T follicular helper cell (primary cell): ENCODE measurements at regions not wholly inside any gene's neighbourhood (a gene's known extent, or its start where the extent isn't known, plus 50 kb on each side); places are given as distances from the start of the nearest gene placed in this dataset.

Experiments used
- DNase-seq: peaks from one replicate; pipeline ENCODE4 v3.0.0-alpha.2; 2020; ENCODE audit warnings: low read depth

DNA sequence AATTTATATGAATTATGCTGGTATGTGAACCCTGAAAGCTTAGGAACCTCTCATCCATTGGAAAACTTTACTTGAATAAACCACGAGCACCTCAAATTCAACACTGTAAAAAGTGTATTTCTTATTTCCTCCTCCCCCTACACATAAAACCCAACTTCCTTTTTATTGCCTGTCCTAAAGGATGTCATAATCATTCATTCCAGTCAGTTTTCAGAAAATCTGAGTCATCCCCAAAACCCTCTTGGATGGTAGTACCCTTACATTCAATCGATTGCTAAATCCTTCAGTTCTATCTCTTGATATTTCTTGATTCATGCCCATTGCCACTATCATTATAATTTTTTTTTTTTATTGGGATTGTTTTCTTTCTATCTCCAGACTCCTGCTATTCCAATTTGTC lies 91.1 kb upstream of the ATP8A1 start:
- no peak for DNase-seq

DNA sequence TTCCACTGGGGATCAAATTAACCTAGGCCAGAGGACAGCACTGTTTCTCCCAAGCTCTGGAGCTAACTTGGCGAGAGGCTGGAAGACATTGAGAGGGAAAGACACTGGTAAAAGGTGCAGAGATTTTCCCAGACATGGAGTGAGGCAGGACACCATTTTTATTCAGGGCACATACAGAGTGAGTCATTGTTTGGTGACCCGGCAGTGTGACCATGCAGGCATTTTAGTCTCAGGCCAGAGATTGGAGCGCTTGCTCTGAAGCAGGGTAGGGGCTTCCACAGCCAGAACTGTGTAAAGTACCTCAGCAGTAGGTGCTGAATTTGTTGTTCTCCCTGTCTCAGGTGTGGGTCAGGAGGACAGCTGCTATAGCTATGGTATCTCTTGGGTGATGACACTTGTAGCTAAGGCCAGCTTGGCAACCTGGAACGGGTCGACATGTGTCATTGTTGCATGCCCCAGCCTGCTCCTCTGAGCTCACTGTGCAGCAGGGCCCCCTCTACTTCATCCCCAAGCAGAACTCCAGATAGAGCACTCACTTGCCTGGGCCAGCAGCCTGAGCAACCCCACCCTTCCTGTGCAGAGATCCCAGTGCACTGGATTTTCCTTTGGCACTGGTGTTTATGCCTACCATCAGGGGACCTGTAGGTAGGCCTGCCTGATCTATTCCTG lies 79.8 kb upstream of the ATP8A1 start:
- no peak for DNase-seq

DNA sequence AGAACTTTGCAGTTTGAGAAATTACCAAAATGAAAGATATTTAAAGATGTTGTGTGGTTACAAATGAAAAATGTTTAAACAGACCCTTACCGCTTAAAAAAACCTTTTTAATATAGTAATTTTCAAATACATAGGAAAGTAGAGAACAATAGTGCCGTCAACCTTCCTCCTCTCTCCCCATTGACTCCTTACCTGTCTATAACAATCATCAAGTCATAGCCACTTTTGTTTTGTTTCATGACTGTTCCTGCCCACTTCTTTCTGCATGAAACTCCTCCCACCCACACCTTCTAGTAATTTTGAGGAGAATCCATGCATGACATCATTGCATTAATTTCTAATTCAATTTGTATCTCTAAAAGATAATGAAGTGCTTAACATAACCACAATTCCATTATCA lies 76.5 kb upstream of the ATP8A1 start:
- DNase-seq: no peak

DNA sequence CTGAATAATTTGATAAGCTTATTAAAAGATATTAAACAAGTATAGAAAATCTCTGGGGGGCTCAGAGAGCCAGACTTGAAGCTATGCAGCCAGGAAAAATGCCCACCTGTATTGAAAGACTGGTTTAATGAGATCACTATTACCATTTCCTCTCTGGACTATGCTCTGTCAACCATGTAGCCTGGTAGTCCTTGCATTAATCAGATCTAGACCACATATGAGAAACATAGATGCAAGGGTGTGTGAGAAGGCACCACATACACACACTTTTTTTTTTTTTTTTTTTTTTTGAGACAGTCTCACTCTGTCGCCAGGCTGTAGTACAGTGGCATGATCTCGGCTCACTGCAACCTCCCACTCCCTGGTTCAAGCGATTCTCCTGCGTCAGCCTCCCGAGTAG lies 75.9 kb upstream of the ATP8A1 start:
- no peak for DNase-seq

GRCh38 chr4:42729505-42730237 lies 72.8 kb upstream of the ATP8A1 start:
- no peak for DNase-seq

DNA sequence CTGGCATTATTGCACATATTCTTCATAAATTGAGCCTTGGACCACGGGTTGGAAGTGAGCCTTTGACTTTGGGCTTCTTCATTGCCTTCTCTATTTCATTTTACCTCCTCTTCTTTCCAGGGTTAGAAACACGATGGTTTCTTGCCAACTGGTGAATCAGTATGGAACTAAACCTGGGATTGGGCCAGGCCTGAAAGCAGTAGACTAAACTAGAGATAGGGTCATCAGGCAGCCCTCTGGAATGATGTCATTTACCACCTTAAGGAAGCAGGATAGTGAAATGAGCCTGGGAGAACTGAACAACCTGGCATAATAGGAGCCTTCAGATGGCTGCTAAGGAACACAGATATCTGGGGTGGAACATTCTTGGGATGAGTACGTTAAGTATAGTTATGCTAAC lies 67.5 kb upstream of the ATP8A1 start:
- no peak for DNase-seq

GRCh38 chr4:42720533-42720932 lies 63.6 kb upstream of the ATP8A1 start:
- no peak for DNase-seq

DNA sequence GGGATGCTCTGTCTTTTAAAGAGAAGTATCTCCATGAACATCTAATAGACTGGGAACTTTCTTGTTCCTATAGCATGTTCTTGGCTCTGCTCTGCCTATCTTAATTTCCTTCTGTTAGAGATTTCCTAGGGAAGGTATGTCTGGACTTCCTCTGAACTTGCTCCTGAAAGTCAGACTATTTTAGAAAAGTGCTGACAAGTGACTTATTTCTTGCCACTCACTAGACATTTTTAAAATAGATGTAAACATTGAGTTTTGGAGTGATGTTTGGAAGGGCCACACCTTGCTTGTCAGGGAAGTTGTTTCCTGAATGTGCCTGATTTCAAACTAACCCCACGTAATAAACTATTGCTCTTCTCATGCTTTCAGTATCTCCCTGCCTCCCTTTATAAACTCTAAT lies 62.4 kb upstream of the ATP8A1 start:
- no peak for DNase-seq

- no peak for DNase-seq
These were observed 61.4 kb upstream of the ATP8A1 start for GRCh38 chr4:42718336-42718735.

- no peak for DNase-seq
These were observed 60.1 kb upstream of the ATP8A1 start for GRCh38 chr4:42716996-42717395.

GRCh38 chr4:42715807-42716482 lies 59.0 kb upstream of the ATP8A1 start:
- no peak for DNase-seq

DNA sequence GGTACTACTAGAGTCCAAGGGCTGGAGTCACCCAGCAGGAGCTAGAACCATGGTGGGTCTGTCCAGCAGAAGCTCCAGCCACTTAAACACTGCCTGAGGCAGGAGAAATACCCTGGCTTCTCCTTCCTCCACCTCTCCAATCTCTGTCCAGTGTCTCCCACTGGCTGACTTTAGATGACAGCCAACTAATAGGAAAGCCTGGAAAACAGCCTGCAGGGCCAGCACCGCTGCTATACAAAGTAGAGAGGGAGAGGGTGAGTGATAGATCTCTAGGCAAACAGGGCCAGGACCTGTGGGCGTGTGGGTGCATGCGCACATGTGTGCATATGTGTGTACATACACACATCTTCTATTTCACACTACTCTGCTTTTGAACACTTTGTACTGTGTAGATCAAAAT lies 56.5 kb upstream of the ATP8A1 start:
- DNase-seq: no peak

DNA sequence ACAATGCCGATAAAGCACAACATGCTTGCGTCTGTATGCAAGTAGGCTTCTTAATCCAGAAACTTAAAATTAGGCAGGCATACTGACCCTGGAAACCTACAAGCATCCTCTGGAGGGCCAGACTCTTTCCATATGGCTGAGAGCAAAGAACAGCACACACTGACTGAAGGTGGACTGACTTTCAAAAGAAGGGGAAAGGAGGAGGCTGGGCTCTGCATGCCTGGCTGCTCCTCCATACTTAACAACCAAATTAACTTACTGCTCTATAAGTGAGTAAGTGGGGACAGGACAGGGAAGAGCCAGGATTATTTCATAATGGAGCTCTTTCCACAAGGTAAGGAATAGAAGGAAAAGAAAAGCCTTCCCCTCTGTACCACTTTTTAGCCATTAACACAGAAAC lies 55.9 kb upstream of the ATP8A1 start:
- DNase-seq: no peak

DNA sequence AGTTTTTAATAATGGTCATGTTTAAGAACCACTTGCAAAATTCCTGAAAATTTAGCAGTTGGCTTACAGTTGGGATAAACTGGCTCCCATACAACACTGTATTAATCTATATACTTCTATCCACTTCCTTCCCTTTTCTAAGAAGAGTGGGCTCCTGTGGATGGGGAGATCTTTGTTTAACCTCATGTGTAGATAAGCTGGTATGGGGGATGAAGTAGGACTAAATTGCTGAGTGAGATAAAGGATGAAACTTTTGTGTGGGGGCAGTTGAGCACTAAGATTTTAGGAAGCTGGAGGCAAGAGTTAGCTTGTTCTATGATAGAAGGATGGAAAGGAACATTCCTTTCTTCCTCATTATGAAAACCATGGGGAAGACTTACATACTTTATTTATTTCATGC lies 54.6 kb upstream of the ATP8A1 start:
- DNase-seq: no peak

DNA sequence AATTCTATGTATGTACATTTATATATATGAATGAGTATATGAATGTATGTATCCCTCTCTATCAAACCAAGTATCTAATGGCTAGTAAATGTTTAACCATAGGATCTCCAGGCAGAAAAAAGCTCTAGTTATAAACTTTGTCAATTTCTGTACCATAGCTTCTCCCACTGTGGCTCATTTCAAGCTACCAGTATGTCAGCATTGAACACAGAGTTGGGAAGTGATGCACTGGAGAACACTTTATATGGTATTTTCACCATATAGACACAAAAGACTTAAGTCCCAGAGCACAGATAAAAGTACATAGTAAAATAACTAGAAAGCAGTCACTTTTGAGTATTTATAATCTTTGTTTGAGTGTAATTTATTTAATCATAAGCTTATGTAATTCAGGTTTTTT lies 53.9 kb upstream of the ATP8A1 start:
- no peak for DNase-seq

GRCh38 chr4:42710329-42710728 lies 53.4 kb upstream of the ATP8A1 start:
- no peak for DNase-seq

DNA sequence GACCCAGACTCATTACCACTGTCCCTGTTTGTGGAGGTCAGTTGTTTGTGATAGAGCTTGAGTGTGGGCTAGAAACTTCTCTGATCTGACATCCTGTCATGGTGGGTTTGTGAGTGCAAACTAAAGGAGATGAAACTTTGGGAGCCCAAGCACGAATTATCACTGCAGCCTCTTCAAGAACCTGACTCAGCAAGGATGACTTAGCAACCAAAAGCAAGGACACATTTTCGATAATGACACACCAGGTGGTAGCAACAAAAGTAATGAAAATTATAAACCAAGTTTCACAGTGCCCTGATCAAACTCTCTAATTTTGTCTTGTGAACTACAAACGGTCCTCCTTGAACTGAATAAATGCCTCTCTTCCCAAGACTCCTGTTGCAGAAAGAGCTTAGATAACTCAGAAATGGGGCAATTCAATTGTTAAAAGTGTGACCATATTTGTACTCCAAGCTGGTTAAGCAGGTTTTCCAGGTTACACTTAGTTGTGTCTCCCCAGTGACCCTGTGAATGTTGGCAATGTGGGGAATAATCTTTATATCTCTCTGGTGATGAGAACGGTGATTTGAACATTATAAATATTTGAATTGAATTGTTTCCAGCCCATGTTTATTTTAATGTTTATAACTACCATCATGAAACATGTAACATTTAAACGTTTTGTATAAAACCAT lies 52.6 kb upstream of the ATP8A1 start:
- DNase-seq: no peak

DNA sequence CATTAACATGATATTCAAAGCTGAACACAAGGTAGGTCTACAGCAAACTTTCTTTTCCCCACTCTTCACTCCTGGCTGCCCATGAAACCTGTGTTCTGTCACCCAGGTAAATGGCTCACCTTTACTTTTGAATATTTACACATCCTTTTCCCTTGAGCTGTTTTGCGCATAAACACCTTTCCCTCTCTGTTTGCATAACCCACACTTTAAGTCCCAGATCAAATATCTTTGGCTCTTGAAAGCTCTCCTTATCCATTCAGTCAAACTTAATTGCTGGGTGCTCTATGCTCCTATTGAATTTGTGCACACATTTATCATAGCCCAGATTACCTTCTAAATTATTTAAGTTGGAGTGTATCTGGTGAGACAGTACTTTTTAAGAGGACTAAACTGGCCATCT lies 51.7 kb upstream of the ATP8A1 start:
- no peak for DNase-seq
